Gastroesophageal sphincter (tissue), 3 donors: ENCODE measurements at regions not wholly inside any gene's neighbourhood (a gene's known extent, or its start where the extent isn't known, plus 50 kb on each side); places are given as distances from the start of the nearest gene placed in this dataset.

ENCODE experiments used
- POLR2AphosphoS5 ChIP-seq: sonication (generic); formaldehyde crosslinking; IDR thresholded peaks from one replicate; pipeline ENCODE4 v1.6.1; 2017; ENCODE audit warnings: antibody characterized with exemption
- TF ChIP-seq, protein P1 (sequence below), 4 experiments: fragments of 200-600 bp in 2 of 4; fragments of 450-650 bp in 2 of 4; sonication (generic) in 1 of 4; IDR thresholded peaks; one replicate each; pipeline ENCODE4 v1.5.1; 2017 to 2019; ENCODE audit warnings: antibody characterized with exemption in 4 of 4, mild to moderate bottlenecking in 2 of 4, moderate library complexity in 2 of 4

DNA sequence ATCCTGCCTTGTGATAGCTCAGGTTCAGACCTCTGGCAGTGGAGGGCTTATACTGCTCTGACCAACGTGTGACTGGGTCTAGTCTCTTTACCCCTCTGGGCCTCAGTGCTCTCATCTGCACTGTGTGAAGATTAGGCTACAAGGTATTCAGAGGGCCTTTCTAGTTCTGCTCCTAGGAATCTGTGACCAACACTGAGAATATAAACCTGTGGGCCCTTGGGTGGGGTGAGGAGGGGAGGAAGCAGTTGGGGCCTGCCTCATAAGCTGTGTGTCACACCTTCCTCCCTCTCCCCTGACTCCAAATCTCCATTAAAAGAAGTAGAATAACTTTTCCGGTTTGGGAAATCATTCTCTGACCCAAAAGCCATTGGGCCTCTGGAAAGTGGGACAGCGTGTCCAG lies 66.3 kb upstream of the MSN start:
- TF ChIP-seq, protein P1, sequence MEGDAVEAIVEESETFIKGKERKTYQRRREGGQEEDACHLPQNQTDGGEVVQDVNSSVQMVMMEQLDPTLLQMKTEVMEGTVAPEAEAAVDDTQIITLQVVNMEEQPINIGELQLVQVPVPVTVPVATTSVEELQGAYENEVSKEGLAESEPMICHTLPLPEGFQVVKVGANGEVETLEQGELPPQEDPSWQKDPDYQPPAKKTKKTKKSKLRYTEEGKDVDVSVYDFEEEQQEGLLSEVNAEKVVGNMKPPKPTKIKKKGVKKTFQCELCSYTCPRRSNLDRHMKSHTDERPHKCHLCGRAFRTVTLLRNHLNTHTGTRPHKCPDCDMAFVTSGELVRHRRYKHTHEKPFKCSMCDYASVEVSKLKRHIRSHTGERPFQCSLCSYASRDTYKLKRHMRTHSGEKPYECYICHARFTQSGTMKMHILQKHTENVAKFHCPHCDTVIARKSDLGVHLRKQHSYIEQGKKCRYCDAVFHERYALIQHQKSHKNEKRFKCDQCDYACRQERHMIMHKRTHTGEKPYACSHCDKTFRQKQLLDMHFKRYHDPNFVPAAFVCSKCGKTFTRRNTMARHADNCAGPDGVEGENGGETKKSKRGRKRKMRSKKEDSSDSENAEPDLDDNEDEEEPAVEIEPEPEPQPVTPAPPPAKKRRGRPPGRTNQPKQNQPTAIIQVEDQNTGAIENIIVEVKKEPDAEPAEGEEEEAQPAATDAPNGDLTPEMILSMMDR (IDR thresholded peaks at IDR 0.05), result no peak
- no peak for TF ChIP-seq POLR2AphosphoS5
